ENCODE measurements at regions not wholly inside any gene's neighbourhood (a gene's known extent, or its start where the extent isn't known, plus 50 kb on each side); places are given as distances from the start of the nearest gene placed in this dataset.

DNA sequence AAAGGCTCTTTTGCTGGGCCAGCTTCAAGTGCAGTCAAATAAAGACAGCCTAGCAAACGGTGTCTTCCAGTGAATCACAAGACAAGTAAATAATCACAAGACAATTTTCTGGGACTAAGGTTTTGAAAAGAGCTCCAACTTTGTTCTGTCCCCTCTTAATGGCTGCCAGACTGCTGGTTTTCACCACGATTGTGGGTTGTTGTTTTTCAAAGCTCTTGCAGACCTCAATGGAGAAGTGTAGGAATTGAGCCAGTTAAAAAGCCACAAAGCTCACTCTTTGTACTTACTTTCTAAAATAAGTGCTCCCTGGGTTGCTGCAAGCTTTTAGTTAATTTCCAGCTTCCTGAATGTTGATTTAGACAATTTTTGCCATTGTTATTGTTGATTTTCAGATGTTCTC, 405.8 kb upstream of the HTR2C start:
- TF ChIP-seq POLR2A (IDR thresholded peaks at IDR 0.05), result no peak
- TF ChIP-seq, protein P1, sequence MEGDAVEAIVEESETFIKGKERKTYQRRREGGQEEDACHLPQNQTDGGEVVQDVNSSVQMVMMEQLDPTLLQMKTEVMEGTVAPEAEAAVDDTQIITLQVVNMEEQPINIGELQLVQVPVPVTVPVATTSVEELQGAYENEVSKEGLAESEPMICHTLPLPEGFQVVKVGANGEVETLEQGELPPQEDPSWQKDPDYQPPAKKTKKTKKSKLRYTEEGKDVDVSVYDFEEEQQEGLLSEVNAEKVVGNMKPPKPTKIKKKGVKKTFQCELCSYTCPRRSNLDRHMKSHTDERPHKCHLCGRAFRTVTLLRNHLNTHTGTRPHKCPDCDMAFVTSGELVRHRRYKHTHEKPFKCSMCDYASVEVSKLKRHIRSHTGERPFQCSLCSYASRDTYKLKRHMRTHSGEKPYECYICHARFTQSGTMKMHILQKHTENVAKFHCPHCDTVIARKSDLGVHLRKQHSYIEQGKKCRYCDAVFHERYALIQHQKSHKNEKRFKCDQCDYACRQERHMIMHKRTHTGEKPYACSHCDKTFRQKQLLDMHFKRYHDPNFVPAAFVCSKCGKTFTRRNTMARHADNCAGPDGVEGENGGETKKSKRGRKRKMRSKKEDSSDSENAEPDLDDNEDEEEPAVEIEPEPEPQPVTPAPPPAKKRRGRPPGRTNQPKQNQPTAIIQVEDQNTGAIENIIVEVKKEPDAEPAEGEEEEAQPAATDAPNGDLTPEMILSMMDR (IDR thresholded peaks at IDR 0.05), result no peak

All from esophagus squamous epithelium (tissue), 4 donors.